ENCODE measurements at regions not wholly inside any gene's neighbourhood (a gene's known extent, or its start where the extent isn't known, plus 50 kb on each side); places are given as distances from the start of the nearest gene placed in this dataset.

DNA sequence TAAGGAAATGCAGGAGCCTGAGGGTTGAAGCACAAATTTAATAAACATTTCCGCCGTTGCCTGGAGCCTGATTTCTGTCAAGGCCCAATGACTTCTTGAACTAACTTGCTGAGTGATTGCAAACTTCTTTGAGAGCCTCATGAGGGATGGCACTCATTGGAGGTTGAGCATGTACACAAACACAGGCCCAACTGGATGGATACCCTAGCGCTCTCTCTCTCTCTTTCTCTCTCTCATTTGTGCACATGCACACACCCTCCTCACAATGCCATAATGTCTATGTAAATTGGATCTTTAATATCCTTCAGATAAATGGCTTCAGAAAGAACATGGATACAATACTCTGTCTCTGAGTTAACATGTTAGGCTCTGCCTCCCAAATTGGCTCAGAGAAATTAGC lies 597.7 kb upstream of the CADM1 start:
- no peak for DNase-seq (ENCODE audit: low read depth in 1 of 2, low spot score in 1 of 2)

DNA sequence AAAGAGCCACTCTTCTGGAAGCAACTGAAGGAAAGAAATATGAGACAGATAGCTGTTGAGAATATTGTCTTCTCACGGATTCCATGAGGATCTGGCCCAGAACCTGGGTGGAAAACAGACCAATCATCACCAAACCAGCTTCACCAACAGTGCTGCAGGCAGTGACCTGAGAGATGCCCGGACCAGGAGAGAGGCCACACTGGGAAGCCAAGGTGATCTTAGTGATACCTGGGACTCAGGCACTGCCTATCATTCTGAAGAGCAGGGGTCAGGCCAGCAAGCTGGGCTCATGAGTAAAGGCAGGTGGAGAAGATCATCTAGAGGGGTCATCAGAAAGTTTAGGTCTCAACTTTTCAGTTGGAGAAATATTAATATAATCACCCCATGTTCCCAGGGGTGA lies 595.8 kb upstream of the CADM1 start:
- no peak for DNase-seq (ENCODE audit: low read depth in 1 of 2, low spot score in 1 of 2)

DNA sequence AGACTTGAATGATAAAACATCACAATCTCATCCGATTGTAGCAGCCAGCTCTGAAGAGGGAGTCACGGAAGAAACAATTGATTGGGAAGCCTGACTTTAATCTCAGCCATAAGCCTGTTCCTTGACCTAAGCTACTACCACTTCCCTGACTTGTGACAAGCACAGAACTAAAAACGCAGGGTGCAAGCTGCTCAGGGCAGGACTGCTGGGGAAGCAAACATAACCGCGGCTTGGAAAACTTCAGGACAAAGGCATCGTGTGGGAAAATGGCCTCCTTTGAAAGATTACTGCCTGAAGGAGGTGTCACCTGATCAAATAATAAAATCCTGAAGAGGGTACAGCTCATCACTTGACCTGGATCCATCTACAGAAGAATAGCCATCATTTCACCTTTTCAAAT lies 595.3 kb upstream of the CADM1 start:
- no peak for DNase-seq (ENCODE audit: low read depth in 1 of 2, low spot score in 1 of 2)

DNA sequence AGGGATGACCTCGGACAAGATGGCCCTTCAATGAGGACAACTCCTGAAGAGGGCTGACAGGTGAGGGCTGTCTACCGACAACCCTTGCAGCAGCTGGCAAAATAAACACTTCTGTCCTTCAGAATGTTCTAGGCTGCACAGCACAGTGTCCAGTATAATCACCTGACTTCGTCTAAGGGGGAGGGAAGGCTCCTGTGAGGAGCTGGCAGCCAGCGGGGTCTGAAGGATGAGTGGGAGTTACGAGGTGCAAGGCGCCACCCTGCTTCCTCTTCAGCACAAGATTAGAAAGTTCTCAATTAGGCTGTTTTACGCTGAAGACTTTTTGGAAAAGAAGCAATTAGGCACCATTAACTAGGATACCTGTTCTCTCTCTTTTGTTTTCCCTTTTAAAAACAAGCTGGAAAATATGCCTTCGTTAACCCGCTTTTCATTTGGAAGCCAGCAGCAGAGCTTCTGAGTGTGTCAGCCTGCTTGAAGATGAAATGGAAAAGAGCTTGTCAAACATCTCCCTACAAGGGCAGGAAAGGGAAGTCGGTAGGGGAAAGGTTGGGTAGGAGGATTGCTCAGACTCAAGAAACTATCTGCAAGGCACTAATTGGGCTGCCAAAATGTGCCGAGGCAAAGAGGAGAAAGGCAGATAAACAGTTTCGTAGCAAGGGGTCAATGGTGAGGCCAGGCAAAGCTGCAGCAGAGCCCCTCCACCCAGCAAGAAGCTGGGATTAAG lies 592.2 kb upstream of the CADM1 start:
- no peak for DNase-seq (ENCODE audit: low read depth in 1 of 2, low spot score in 1 of 2)

DNA sequence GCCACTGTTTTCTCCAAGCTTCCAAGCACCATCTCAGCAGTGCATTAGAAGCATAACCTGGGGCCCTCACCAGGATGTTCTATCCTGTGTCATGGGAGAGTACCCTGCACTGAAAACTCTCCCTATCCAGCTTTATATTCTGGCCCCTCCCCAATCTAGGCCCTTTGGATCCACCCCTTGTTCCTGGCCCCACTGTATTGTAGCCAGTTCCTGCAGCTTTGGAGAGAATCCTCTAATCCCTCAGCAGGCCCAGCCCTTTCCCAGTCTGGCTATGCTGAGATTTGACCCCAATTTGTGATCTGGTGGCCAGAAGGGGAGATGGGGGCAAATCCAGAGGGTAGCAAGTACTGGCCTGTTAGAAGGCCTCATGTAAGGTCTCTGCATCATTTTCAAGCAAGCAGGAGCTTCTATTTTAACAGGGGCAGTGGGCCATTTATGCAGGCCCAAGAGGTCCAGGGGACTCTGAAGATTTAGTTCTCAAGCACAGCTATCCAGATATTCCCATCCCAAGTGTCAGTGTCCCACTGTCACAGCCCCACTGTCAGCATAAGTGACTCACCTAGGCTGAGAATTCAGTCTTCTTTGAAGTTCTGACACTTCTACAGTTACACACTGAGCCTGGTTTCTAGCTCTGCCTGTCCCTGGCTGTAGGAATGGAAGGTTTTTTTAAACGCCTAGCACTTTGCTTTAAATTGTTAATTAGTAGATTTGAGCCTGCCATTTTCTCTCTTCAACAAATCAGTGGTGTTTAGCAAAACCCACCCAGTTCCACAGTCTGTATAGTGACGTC lies 589.5 kb upstream of the CADM1 start:
- DNase-seq (ENCODE audit: low read depth in 1 of 2, low spot score in 1 of 2) = no peak

DNA sequence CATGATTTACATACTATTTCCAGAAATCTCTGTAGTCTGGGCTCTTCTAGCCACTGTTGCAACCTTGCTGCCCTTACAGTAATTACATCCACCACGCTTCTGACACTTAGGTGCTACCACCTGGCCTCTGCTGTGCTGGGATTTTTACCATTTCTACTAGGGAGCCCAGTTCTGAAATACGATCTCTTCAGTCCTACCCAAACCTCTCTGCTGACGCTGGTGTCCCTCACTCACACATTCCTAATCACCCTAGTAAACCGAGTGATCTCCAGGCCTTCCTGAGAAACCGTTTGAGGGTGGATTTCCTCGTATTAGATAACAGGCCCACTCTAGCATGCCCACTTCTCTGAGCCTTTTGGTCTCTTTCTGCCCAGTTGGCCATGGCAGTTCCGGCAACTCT lies 588.9 kb upstream of the CADM1 start:
- no peak for DNase-seq (ENCODE audit: low read depth in 1 of 2, low spot score in 1 of 2)

DNA sequence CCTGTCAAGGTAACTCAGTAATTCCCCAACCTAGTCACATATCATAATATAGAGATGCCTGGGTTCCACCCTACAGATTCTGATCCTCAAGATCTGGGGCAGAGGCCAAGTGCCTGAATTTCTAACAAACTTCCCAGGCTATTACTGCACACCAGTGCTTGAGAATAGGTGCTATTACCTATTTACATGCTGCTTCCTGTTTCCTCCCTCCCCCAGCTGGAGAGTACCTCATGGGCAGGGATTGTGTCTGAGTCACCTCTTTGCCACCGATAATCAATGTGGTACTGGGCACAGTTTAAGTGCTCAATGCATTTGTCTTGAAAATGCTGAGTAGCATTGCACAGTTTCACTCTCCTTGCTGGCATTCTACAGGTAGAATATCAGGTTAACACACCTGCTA lies 582.2 kb upstream of the CADM1 start:
- DNase-seq (ENCODE audit: low read depth in 1 of 2, low spot score in 1 of 2) = no peak

DNA sequence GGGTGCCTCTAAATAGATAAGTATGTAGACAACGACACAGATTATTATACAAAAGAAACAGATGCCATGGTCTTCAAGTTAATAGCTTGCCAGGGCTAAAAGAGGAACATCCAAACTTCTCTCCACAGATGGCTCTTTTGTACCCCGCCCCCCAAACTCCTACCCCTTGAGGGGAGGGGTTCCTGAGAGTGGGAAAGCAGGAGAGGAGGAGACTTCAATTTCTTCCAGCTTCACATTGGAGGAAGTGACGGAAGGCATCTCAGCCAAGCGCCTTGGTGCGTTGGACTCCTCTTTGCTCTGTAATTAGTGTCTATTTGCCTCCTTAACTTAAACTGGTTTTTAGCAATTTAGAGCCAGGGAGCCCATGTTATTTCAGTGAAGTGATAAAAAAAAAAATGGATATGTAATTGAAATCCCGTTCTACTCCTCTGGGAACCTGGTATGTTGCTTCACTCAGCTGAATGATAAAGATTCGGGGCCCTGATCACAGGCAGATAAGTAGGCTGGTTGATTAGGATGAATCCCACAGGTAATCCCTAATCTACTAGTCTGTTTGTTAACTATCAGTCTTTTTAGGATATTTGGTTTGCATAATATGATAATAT lies 580.9 kb upstream of the CADM1 start:
- DNase-seq (ENCODE audit: low read depth in 1 of 2, low spot score in 1 of 2) = no peak

DNA sequence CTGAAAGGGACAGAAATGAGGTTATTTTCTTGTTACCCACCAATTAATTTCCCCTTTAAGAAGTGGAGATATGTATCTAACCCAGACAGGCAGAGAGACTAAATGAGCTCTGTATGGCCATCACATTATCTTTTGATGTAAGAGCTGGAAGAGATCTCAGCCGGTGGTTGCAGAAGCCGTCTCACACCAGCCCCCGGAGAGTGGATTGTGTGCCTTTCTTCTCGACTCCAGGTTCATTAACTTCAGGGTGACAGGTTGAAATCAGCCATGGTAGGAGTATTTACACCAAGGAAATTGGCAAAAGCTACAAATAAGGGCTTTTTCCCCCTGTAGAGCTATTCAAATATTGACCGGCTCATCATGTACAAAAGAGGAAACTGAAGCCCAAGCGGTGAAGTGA lies 580.3 kb upstream of the CADM1 start:
- no peak for DNase-seq (ENCODE audit: low read depth in 1 of 2, low spot score in 1 of 2)

DNA sequence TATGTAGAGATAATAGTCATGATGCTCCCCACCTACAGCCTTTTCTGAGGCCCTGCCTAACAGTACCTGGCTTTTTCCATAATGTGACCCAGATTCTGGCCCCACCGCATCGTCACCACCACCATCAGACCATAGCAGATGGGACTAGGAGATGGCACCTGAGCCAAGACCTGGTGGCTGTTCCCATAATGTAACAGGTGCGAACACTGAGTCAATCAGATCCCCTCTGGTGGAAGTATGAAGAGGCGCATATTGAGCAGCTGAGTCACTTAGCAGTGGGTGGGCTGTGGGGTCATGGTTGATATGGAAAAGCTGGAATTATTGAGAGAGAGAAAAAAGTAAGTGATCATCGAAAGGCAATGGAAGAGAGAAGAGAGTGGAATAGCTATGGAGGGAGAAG lies 578.0 kb upstream of the CADM1 start:
- DNase-seq (ENCODE audit: low read depth in 1 of 2, low spot score in 1 of 2) = no peak

DNA sequence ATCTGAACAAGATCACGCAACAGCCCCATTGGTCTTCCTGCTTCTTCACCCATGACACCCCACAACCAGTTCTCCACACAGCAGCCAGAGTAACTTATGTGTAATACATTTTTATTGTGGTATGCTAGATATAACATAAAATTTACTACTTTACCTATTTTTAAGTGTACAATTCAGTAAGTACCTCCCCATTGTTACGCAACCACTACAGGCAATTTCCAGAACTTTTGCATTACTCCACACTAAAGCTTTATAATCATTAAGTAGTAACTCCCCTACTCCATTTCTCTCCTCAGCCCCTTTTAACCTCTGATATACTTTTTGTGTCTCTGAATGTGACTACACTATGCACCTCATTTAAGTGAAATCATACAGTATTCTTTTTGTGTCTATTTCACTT lies 575.4 kb upstream of the CADM1 start:
- DNase-seq (ENCODE audit: low read depth in 1 of 2, low spot score in 1 of 2) = no peak

DNA sequence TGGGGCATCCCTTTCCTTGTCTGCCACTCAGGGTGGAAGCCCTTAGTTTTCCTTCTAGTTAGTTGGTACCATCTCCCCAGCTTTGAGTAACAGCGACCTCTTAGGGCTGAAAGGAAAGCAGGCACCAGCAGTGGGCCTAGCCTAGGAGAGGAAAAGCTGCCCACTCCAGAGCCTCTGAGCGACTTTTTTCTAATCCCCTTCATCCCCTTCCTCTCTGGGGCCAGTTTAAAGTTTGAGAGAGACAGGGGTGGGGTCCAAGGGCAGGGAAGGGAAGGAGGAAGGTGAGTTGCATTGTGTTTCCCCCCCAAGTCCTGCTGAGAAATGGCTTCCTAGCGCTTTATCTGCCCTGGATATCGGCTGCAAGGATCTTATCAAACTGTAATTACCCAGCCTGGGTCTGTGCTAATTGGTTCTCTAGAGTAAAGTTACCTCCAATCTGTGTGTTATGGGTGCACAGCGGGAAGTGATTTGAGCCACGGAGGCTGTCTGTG lies 573.9 kb upstream of the CADM1 start:
- no peak for DNase-seq (ENCODE audit: low read depth in 1 of 2, low spot score in 1 of 2)

DNA sequence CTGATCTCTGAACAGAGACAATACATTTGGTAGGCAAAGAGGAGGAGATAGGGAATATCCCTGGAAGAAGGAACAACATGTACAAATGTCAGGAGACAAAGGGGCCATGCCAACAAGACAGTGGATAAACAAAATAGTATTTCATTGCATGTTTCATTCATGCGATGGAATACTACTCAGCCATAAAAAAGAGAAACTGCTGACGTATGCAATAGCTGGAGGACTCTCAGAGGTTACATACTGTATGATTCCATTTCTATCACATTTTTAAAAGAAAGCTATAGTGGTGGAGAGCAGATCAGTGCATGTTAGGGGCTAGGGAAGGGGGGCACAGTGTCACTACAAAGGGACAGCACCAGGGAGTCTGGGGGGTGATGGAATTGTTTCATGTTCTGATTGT lies 572.9 kb upstream of the CADM1 start:
- no peak for DNase-seq (ENCODE audit: low read depth in 1 of 2, low spot score in 1 of 2)

DNA sequence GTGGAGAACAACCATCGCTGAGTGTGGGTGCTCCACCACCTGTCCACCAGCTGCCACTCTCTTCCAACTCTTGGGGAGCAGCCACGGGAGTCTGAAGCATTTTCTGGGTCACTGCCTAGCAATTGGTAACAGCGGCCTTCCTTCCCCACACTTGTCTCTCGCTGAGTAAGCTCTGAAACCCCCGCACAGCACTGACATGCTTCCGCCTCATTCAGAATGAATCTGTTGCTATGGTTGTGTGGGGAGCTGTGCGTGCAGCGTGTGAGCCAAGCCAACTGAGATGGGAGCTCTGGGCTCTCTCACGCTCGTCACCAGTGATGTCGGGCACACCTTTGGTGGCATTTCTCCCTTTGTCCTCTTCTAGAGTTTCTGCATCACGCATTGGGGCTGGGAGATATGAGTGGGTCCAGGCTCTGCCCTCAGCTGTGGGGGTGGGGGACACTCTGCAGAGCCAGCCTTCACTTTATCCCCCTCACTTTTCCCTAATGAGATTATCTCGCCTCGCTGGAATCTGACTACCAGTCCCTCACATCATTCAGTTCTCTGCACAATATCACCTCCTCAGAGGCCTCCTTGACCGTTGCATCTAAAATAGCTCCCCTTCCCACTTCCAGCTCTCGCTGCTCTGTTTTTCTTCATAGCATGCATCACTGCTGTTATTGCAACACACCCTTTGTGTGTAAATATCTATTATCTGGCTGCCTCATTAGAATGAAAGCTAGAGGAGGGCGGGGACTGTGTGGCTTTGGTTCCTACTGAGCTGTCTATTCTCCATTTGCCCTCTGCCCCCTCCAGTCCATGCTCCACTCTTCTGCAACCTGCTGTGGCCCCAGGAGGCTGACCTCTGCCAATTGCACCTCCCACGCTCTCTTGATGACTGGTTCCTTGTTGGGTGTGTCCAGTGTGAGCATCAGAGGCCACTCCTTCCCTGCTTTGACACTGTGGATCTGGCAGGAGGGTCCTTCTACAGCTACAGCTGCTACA lies 569.9 kb upstream of the CADM1 start:
- no peak for DNase-seq (ENCODE audit: low read depth in 1 of 2, low spot score in 1 of 2)

DNA sequence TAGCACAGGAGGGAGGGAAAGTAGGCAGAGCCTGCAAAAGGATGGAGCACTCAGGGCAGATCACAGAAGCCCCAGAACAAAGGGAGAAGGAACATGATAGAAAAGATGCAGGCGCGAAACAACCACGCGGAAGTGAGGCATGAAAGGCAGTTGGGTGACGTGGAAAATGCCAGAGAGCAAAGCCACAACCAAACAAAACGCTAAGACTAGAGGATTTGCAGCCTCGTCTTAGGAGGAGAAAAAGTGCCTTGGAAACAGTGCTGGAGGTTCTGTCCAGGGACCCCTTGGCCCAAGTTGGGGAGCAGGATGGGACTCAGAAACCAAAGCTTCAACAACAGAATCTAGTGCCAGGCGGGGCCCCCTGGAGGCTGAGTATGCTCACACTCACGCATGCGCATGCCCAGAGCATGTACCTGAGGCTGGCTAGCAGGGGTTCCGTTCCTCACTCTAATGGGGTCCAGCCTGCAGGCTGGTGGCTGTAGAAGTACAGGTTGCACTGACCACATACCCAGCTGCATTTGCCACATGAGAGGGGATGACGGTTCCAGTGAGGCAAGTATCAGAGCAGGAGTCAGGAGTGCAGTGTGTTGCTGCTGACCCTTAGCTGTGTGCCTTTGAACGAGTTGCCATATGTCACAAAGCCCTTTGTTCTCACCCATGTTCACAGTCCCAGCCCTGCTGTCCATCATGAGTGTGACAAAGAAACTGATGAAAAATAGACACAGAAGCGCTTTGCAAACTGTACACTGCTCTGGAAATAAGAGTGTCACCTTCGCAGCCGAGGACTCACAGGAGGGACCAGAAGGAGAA lies 568.6 kb upstream of the CADM1 start:
- no peak for DNase-seq (ENCODE audit: low read depth in 1 of 2, low spot score in 1 of 2)

DNA sequence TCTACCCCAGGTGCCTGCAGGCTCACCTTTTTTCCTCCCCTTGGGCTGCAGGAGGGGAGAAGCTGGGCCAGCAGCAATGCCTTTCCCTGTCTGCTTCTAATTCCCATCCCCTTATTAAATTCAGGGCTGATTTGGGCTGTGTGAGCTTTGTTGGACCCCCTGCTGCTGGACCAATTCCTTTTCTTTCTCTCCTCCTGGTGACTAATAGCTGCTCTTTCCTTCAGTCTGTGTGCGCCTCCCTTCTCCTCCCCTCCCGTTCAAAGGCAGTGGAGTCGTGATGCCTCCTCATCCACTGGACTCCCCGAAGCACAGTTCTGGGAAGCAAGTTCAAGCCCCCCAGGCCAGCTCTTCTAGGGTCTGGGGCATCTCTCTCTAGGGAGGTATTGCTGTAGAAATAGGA lies 567.9 kb upstream of the CADM1 start:
- no peak for DNase-seq (ENCODE audit: low read depth in 1 of 2, low spot score in 1 of 2)

DNA sequence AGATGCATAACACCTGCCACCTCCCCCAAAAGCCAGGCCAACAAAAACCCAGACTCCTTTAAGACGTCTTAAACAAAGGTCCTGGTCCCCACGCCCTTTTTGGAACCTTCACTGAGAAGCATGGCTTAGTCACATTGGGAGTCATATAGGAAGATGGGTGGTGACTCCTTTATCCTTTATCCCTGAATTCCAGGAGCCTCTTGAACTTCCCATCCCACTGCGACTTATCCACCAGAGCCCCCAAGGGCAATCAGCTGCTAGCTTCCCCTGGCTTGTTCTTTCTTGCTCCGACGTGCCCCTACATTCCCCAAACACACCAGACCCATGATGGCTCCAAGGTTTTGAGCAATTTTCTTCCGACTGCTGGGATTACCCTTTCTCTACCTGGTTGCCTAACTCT lies 567.0 kb upstream of the CADM1 start:
- DNase-seq (ENCODE audit: low read depth in 1 of 2, low spot score in 1 of 2) = no peak

DNA sequence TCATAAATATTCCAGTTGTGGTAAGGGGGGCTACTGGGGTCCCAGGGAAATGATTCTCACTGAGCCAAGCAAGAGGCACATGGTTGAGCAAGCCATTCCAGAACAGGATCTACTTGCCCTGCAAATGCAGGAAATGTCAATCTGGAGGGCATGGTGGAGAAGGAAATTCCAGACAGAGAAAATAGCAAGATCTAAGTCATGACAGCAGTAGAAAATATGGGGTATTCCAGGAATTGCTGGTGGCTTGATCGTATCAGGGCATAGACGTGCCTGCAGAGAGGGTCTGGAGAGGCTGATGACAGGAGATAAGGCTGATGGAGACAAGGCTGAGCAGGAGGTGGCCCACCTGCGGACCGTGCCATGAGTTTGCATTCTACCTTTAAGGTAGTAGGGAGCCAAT lies 566.3 kb upstream of the CADM1 start:
- DNase-seq (ENCODE audit: low read depth in 1 of 2, low spot score in 1 of 2) = no peak

DNA sequence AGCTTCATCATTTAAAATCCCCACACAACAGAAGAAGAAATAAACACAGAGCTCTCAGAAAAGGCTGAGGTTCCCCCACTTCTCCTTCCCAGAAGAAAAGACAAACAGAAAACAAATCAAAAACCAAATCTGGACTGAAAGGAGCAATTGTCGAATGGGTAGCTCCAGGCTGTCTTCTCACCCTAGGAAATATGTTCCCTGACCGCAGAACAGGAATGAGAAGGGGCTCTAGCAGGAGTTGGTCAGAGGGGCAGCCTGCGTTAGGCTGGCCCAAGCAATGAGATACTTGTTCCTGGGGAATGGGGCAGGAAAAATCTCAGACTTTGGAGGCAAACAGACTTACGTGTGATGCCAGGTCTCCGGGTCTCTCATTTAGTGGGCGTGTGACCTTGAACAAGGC lies 562.6 kb upstream of the CADM1 start:
- DNase-seq (ENCODE audit: low read depth in 1 of 2, low spot score in 1 of 2) = no peak

DNA sequence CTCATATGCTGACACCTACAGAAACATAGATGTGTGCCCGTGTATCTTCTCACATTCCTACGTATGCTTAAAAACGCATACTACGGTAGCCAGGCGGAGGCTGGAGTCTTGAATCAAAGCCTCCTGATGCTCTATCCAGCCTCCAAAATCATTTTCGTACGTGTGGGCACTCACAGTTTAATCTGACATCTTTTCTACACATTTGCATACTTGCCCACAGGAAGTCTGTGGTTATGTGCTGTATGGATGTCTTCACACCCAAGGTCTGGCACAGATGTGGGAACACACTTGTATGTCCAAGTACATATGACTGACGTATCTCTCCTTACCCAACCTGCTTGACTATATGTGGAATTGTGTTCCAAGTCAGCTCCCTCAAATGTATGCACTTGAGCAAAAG lies 561.8 kb upstream of the CADM1 start:
- DNase-seq (ENCODE audit: low read depth in 1 of 2, low spot score in 1 of 2) = no peak

All from stimulated activated CD4-positive, alpha-beta T cell treated with anti-CD3 and anti-CD28 coated beads, Interleukin-15, amount 100 ng/mL, for 1 hour (primary cell).